B cell (primary cell): ENCODE measurements at regions not wholly inside any gene's neighbourhood (a gene's known extent, or its start where the extent isn't known, plus 50 kb on each side); places are given as distances from the start of the nearest gene placed in this dataset.

Source experiments
- CTCF ChIP-seq: fragments of 200-600 bp; IDR thresholded peaks from one replicate; pipeline ENCODE4 v1.8.0; 2022; ENCODE audit warnings: antibody characterized with exemption, mild to moderate bottlenecking
- EZH2 ChIP-seq: IDR thresholded peaks from 2 replicates; pipeline ENCODE4 v1.6.1; 2012; ENCODE audit warnings: borderline replicate concordance, low read depth, mild to moderate bottlenecking, moderate library complexity, low read length; ENCODE audit not compliant: insufficient read depth, poor library complexity, severe bottlenecking

GRCh38 chr15:95624100-95624499 lies 706.4 kb upstream of the NR2F2 start:
- no peak for TF ChIP-seq CTCF
- TF ChIP-seq EZH2, result no peak
